GM19351 (cell line): ENCODE measurements at regions not wholly inside any gene's neighbourhood (a gene's known extent, or its start where the extent isn't known, plus 50 kb on each side); places are given as distances from the start of the nearest gene placed in this dataset.

Experiments
- ATAC-seq: cut with Tn5 transposase; IDR thresholded peaks from one replicate; pipeline ENCODE4 v1.9.1; 2021; ENCODE audit warnings: mild to moderate bottlenecking, moderate library complexity; ENCODE audit not compliant: unreplicated experiment

DNA sequence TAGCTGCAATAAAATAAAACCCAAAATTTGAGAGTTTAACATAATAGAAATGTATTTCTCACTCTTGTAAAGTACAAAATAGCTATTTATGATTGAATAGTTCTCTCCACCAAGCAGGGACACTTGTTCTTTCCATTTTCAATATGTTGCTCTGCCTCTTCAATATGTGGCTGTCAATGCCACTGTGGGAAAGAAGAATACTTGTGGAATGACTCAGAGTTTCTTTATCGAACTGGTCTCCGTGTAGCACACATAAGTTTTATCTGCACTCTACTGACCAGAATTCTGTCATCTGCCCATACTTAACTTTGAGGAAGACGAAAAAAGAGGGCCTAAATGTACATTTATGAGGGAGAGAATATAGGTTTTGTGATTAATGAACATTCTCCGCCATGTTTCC, 256.9 kb downstream of the ATXN7L3B start:
- no peak for ATAC-seq

DNA sequence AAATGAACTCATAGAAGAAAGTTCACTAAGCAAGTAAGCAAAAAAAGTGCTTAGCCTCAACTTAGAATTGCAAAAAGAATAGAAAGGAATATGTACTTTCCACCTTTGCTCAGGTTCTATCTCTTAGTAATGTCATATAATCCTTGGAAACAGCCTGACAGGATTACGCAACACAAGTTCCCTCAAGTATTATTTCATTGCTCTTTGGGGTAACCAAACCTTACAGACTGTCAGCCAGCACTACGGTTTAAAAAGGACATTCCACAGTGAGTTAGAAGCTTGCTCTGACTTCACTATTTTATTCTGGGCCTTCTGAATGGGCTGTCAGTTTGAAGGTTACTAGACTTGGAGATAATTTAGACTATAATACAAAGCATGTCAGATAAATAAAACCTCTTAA, 264.0 kb downstream of the ATXN7L3B start:
- no peak for ATAC-seq

DNA sequence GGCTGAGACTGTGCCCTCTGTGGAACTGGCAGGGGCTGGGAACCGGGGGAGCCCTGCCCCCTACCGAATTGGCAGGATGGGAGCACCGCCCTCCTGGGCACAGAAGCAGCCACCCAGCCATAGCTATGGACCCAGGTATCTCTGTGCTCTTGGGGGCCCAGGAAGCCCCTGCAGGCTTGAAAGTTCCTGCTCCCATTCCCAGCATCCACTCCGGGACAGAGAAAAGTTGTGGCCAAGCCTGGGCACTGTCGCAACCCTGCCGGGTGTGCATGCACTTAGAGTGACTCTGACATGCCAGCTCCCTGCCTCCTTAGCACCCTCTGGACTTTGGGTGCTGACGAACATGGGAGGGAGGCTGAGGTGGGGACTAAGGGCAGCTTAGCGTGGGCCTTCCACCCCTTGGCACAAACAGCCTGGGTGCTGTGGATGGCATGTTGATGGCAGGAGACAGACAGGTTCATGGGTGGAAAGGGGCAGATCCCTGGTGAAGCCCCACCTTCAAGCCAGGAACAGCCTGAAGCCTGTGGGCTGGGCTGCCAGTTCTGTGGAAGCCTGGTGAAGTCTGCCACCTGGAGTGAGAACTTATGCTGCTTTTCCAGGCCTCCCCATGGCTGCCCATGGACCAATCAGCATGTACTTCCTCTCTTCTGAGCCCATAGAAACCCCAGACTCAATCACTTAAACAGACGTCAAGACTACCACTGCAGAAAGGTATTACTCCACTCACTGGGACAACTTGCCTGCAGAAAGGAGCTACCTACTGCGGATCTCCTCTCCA, 279.0 kb downstream of the ATXN7L3B start:
- ATAC-seq = no peak

DNA sequence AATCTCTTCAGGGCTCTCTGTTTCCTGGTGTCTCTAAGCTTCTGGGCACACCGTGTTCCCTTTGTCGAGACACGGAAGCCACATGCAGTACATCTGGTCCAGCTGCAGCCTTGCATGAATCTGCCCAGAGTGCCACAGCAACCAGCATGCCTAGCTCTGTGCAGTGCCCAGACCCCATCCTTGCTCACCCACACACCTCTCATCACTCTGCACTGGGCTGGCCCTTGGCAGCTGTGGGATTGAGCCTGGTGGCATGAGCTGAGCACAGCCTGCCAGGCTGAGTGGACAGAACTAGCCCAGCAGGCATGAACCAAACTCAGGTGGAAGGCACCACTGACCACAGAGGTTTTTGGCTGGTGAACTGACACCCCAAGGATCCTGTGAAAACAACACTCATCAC, 279.9 kb downstream of the ATXN7L3B start:
- no peak for ATAC-seq

DNA sequence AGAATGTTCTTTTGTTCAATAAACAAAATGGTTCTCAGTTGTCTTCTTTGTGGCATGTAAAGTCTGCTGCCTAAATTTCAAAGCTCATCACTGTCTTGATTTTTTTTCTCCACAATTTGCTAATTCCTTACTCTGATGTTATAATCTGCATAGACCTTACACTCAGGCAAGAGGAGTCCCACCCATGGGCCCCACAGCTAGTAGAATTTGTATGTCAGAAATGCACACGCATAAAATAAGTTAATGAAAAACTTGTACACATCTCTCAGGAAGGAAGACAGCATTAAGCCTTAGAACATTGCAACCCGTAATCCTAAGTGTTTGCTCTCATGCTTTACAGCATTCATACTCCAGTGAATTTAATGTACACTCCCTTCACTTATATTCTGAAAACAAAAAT, 280.8 kb downstream of the ATXN7L3B start:
- no peak for ATAC-seq

DNA sequence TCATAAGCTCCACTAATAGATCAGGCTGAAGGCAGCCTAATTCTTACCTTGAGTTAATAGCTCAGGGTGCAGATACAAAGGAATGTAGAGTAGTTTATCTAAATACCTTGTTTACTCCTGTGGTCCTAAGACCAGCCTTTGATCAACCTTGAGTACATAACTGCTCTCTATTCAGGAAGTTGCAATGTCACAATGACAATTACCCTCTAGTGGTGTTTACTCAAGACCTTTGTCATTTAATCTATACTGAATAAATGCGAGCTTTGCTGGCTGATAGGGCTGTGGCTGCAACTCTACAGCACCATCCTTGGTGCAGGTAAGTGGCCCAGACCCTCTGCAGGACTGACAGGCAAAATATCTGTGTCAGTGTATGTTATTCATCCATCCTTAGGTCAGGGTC, 282.7 kb downstream of the ATXN7L3B start:
- ATAC-seq = no peak

DNA sequence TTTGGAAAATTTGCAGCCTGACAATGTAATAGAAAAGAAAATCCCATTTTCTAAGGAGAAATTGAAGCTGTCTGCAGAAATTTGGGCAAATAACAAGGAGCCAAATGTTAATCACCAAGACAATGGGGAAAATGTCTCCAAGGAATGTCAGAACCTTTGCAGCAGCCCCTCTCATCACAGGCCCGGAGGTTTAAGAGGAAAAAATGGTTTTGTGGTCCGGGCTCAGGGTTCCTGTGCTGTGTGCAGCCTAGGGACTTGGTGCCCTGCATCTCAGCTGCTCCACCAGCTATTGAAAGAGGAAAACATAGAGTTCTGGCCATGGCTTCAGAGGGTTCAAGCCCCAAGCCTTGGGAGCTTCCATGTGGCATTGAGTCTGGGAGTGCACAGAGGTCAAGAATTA, 298.9 kb downstream of the ATXN7L3B start:
- no peak for ATAC-seq

DNA sequence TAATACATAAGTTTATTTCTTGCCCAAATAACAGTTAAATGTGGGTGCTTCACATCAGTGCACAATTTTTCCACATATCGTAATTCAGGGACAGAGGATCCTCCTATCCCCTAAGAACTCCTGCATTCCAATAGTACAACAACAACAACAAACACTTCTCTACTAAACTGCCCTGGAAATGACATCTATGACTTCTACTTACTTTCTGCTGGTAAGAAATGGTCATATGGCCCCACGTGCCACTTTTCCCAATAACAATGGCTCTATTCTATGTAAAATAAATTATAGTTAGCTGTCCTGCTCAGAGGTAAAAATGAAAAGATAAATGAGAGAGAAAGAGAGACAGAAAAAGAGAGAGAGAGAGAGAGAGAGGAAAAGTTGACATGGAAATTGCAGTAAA, 308.5 kb downstream of the ATXN7L3B start:
- ATAC-seq = no peak

DNA sequence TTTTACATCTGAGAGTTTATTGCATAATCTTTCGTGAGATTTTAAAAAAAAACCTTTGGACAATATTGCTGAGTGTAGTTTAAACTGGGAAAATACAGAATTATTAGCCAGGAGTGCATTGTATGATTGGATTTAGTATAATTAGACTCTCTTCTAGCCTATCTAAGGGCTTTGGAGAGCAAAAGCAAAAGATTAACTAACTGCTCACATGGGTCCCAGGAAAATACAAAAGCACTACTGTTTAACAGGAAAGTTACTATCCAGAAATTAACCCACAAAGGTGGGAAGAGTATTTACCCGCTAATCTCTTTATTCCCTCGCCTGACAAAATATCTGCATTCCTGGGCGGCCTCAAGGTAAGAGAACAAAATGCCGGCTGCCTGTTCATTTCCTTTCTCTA, 309.5 kb downstream of the ATXN7L3B start:
- no peak for ATAC-seq

DNA sequence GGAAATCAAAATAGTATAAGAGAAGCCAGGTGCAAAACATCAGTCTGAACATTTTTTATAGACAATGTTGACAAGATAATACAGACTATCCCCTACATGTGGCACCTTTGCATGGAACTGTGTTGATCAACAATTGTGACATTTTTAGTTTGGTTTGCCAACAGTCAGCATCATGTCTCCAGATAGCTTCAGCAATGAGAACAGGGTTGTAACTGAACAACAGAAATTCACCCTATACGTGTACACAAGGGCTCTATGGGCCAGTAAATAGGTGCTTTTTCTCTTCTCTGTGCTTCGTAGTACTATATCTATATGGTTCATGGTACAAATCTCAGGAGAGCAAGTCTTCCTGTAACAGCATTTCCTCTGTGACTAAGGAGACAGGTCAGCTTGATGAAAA, 310.4 kb downstream of the ATXN7L3B start:
- no peak for ATAC-seq

DNA sequence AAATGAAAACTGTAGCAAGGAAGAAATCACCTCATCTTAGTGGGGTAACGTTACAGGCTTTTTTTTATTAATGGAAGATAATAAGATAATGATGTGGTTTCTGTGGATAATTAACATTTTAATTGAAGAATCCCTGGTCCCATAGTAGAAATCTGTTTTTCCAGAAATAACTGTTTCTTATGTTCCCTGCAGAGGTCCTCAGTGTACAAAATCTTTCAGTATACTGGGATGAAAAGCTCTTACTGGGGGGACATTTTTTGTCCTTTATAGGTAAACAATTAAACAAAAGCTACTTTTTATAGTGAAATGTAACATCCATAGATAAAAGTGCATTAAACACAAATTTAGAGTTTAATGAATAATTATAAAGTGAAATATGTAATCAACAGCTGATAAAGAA, 312.2 kb downstream of the ATXN7L3B start:
- ATAC-seq = no peak

DNA sequence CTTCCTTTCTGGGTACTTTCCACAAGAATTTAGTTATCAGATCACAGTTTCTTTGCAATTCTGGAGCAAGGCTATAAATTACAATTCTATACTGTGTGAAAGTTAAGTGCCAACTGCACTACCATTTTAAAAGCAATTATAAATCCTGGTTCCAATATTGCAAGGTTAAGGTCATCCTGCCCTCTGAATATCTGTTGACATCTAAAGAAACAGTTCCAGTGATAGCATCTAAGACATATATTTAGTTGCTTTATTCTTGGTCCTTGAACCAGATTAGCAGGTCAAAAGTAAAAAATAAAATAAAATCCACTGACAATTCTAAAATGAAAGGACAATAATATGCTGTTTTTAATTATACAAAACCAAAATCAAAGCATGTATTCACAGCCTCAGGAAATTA, 334.2 kb downstream of the ATXN7L3B start:
- ATAC-seq = no peak

DNA sequence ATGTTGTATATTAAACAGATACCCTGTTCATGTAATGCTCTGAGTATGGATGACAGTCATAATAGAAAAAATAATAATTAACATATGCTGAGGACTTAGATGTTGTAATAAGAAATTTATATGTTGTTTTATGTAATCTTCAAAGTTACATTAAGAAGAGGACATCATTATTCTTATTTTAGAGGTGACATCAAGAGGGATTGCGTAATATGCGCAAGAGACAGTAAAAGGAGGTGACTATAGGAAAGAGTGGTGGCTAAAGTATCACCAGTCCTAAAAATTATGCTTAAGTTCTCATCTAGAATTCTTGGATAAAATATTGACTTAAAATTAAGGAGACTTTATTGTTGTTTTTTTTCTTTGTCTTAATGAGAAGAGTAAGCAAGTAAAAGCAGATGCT, 323.9 kb downstream of the KCNC2 start:
- ATAC-seq = no peak

DNA sequence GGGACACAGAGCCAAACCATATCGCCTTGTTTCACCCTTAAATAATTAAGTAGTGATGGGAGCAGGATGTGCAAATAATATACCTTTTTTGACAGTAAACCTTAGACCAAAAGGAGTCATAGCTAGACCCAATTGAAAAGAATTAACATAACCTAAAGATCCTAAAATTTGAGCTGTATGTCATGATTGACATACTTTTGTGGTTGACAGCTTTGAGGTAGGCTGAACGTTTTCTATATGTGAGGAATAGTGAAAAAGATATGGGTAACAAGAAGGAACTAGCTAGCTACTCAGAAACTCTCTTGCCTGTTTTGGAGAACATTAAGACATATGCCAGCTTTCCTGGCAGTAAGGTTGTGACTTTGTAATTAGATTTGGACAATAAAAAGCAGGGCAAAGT, 320.6 kb downstream of the KCNC2 start:
- ATAC-seq = peak; percentile 27

DNA sequence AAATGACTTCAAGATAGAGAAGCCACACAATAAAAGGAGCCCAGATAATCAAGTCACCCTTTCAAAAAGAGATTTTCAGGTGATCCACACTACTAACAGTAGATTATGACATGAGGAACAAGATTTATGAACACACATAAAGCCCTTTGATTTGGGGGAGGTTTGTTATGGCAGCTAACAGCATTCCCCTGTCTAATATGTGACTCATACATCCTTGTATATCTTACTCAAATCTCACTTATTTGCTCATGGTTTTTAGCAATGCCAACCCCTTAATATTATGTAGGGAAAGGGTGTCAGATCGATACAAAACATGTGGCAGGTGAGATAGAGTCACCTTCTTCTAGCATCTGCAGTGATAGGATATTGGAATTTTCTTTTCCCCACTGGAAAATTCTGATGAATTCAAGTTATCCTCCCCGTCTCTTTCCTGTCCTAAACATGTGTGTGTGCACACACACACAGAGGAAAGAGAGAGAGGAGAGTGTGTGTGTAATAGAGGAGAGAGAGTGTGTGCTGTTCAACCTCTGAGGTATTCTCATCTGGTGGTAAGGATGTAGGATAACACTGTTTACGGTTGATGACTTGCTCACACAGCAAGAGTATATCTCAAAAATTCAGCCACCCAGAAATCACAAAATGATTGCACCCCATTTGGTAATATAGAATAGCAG, 319.9 kb downstream of the KCNC2 start:
- peak; percentile 63 for ATAC-seq

DNA sequence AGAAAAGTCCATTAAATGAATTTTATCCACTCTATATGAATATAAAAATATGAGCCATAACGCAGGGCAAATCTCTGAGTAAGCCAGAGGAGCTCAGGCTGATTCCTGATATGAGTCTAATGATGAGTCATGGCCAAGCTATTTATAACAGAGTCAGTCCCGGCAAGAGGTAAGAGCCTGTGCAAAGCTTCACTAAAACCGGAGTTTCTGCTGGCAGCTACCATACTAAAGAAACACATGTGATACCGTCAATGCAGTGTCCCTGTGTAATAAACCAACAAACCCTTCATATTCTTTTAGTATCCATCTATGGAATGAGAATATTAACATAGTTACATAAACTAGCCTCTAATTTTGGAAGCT, 319.4 kb downstream of the KCNC2 start:
- ATAC-seq = peak; percentile 93

DNA sequence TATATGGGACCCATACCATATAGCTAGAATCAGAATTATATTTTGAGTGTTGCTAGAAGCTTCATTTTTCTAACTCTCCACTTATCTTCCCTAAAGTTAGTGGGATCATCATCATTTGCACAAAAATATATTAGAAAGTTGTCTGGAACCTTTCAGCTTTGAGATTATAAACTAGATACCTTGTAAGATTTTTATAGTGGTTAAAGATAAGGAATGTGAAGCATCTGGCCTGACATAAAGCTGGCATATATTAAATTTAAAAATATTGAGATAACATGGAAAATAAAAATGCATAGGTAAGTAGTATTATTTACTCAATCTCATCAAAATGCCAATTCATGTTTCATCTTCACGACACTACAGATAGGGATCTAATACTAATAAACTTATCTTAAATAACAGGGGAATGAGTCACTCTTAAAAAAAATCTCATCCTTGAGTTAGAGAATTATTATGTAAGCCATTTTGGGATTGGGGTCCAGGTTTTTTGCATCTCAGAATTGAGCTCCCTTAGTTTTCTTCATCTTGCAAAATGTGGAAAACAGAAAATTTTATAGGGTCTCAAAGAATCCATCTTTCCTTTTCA, 318.5 kb downstream of the KCNC2 start:
- no peak for ATAC-seq

DNA sequence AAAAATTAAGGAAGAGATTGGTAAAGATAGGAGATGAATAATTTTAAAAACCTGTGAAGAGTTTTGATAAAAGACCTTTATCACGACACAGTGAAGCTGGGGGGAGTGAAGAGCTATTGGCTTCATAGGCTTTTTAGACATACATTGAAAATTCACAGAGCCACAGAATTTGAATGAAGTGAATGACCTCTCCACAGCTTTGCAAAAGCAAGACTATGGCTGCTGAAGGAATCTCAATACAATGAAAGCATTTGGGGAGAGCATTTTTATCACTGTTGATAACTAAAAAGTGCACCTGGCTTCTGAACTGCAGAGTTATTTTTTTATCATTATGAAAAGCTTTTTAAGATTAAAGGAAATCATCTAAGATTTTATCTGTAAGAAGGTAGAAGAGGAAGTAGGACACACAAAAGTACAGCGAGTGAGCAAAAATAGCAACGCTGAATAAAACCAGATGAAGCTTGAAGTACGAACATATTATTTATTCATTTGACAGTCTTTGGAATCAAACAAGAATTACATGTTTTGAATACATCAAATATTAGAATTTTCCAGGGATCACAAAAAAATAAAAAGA, 317.5 kb downstream of the KCNC2 start:
- ATAC-seq = no peak

DNA sequence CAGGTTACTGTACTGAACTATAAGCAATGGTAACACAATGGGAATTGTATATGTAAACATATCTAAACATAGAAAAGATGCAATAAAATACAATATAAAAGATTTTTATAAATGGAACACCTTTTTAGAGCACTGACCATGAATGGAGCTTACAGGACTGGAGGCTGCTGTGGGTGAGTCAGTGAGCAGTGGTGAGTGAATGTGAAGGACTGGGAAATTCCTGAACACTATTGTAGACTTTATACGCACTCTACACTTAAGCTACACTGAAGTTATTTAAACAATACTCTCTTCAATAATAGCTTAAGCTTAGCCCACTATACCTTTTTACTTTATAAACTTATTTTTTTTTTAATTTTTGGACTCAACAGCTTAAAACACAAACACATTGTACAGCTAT, 313.5 kb downstream of the KCNC2 start:
- ATAC-seq = no peak

DNA sequence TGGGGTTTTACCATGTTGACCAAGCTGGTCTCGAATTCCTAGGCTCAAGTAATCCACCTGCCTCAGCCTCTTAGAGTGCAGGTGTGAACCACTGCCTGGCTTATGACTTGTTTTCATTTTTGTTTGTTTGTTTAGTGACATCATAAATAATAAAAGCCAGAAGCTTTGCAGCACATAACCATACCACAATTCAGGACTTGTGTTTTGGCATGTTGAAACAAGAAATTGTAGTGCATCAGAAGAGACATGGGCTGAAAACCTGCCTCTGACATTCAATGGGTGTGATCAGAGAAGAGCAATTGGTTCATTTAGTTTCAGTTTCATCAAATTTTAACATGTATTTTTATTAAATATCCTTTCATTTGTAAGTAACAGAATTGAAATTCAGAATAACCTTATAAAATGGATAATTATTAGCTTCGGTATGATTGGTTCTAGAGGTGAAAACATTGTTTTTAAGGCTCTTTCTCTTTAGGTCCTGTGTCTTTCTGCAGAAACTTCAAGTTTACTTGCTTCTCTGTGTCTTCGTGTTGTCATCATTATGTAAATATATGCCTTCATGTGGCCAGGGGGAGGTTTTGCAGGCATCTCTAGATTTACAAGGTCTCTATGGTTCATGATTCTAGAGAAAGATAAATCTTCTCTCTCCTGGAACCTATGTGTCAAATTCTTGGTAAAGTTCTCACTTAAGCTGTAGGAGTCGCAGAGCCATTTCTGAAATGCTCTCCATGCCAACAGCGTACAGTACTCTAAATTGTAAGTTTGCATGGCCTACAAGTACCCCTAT, 312.0 kb downstream of the KCNC2 start:
- ATAC-seq = peak; percentile 56
